Muscle layer of colon (tissue), 2 donors: ENCODE measurements at regions not wholly inside any gene's neighbourhood (a gene's known extent, or its start where the extent isn't known, plus 50 kb on each side); places are given as distances from the start of the nearest gene placed in this dataset.
"Not testable (repeated sequence)": the region's sequence is repeated elsewhere in the genome, so short reads cannot be mapped to it uniquely, and the experiment has no call there.

Experiments used
- H3K27ac ChIP-seq: one replicate; pipeline ENCODE4 v1.7.0; 2013; ENCODE audit warnings: low read depth, mild to moderate bottlenecking, low read length, moderate library complexity
- H3K27me3 ChIP-seq, 2 donors: one replicate each; pipeline ENCODE4 v1.7.0; 2013; ENCODE audit warnings: low read length in 2 of 2, mild to moderate bottlenecking in 2 of 2; ENCODE audit not compliant: insufficient read depth in 2 of 2, control insufficient read depth in 1 of 2
- H3K36me3 ChIP-seq: one replicate; pipeline ENCODE4 v1.7.0; 2013; ENCODE audit warnings: mild to moderate bottlenecking, low read length; ENCODE audit not compliant: insufficient read depth
- H3K4me1 ChIP-seq: one replicate; pipeline ENCODE4 v1.7.0; 2013; ENCODE audit warnings: mild to moderate bottlenecking, low read length; ENCODE audit not compliant: insufficient read depth
- H3K4me3 ChIP-seq, 2 donors: one replicate each; pipeline ENCODE4 v1.7.0; 2013; ENCODE audit warnings: low read length in 2 of 2, low read depth in 1 of 2, mild to moderate bottlenecking in 1 of 2, moderate library complexity in 1 of 2
- H3K9ac ChIP-seq: one replicate; pipeline ENCODE4 v1.7.0; 2013; ENCODE audit warnings: low read length
- H3K9me3 ChIP-seq: one replicate; pipeline ENCODE4 v1.7.0; 2013; ENCODE audit warnings: mild to moderate bottlenecking, low read length
- donor health status: abdominal sarcoma.
- donor health status: Adenocarcinoma of cecum.

DNA sequence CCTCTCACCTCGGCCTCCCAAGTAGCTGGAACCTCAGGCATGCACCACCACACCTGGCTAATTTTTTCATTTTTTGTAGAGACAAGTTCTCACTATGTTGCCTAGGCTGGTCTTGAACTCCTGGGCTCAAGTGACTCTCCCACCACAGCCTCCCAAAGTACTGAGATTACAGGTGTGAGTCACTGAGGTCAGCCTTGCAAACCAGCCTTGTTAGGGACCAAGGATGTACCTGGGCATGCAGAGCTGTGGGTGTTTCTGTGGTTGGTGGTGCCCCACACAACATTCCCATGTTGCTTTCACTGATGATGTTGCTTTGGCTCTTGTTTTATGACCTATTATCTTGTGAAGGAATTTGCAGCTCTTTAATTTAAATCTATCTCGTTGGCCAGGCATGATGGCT lies 54.8 kb downstream of the OTUD1 start:
- Histone ChIP-seq H3K36me3 (no peaks in the 10 kb centered on the region), H3K9me3 (no peaks in the 10 kb centered on the region), H3K4me3 (no peak overlapping the region), H3K27ac (no peak overlapping the region), H3K4me1 (no peaks in the 10 kb centered on the region), H3K27me3 (no peaks in the 10 kb centered on the region), H3K9ac (no peak overlapping the region)

DNA sequence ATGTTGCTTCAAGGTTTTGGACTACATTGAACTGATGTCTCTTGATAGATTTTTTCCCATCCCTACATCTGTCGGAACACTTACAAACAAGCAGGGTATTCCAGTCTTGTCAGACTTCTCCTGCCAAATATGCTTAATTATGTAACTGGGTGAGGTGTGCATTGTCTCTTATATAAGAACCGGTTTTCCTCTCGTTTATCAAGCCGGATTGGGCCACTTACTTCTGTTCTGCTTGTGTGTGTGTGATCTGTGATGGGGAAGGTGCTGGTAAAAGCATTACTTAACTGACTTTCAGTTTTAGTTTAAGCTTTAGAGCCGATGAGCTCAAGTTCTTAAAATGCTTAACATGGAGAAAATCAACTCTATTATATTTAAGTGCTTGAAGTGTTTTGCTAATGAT lies 57.9 kb downstream of the OTUD1 start:
- Histone ChIP-seq H3K36me3 (no peaks in the 10 kb centered on the region), H3K27ac (no peak overlapping the region), H3K27me3 (no peaks in the 10 kb centered on the region), H3K4me3 (no peak overlapping the region), H3K9ac (no peak overlapping the region), H3K4me1 (no peaks in the 10 kb centered on the region), H3K9me3 (no peaks in the 10 kb centered on the region)

DNA sequence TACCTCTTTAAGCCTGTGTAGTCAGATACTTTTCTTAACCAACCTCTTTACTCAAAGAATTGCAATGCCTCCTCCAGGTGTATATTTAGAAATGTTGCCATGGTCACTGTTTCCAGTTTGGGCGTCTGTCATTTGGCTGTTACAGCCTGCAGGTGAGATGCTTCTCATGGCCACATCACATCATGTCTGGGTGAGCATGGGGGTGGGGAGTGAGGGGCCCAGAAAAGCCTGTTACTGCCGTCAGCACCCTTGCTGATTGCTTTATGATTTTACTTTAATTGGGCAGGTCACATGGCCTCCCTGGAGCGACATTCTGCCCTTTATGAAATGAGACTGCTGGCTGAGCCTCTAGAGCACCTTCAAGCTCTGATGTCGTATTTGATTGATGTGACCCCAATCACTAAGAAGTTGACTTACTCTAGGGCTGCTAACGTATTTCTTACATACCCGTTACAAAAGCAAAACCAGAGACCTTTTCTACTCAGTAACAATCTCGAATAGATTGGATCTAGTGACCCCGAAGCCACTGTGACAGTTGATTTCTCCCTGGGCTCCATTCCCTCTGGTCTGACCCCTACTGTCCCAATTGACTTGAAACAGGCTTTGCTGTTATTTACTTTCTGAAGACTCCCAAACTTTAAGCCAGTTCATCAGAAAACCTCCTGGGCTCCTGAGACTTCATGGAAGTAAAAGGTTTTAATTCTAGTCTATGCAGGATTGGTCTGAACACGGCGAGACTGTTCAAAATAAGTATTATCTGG lies 60.7 kb downstream of the OTUD1 start:
- H3K4me1 ChIP-seq, result no peaks in the 10 kb centered on the region
- no peaks in the 10 kb centered on the region for H3K36me3 ChIP-seq
- no peaks in the 10 kb centered on the region for H3K27me3 ChIP-seq
- no peak overlapping the region for H3K9ac ChIP-seq
- no peak overlapping the region for H3K4me3 ChIP-seq
- no peak overlapping the region for H3K27ac ChIP-seq
- no peaks in the 10 kb centered on the region for H3K9me3 ChIP-seq

GRCh38 chr10:23505797-23506465 lies 67.1 kb downstream of the OTUD1 start:
- Histone ChIP-seq H3K27me3 (no peaks in the 10 kb centered on the region), H3K4me3 (no peak overlapping the region), H3K36me3 (no peaks in the 10 kb centered on the region), H3K4me1 (no peaks in the 10 kb centered on the region), H3K27ac (no peak overlapping the region), H3K9ac (no peak overlapping the region), H3K9me3 (no peaks in the 10 kb centered on the region)

- H3K27me3 ChIP-seq, result no peaks in the 10 kb centered on the region
- no peaks in the 10 kb centered on the region for H3K36me3 ChIP-seq
- no peak overlapping the region for H3K4me3 ChIP-seq
- no peak overlapping the region for H3K9ac ChIP-seq
- no peak overlapping the region for H3K27ac ChIP-seq
- no peaks in the 10 kb centered on the region for H3K4me1 ChIP-seq
- H3K9me3 ChIP-seq, result no peaks in the 10 kb centered on the region
Measured at GRCh38 chr10:23512355-23513058, 73.6 kb downstream of the OTUD1 start.

DNA sequence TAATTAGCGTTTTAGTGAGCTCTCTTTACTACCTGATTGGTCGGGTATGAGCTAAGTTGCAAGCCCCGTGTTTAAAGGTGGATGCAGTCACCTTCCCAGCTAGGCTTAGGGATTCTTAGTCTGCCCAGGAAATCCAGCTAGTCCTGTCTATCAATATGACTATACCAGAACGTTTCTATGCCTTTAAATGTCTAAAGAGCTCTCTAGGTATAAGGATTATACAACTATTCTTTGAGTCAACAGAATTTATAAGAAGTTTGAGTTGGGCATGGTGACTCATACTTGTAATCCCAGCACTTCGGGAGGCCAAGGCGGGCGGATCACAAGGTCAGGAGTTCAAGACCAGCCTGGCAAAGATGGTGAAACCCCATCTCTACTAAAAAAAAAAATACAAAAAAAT lies 74.7 kb downstream of the OTUD1 start:
- H3K4me1 ChIP-seq, H3K9ac ChIP-seq, H3K36me3 ChIP-seq, H3K9me3 ChIP-seq, H3K4me3 ChIP-seq, H3K27me3 ChIP-seq, H3K27ac ChIP-seq: not testable (repeated sequence)

- no peaks in the 10 kb centered on the region for H3K27me3 ChIP-seq
- H3K36me3 ChIP-seq, result no peaks in the 10 kb centered on the region
- no peaks in the 10 kb centered on the region for H3K9me3 ChIP-seq
- no peak overlapping the region for H3K4me3 ChIP-seq
- no peak overlapping the region for H3K27ac ChIP-seq
- no peaks in the 10 kb centered on the region for H3K4me1 ChIP-seq
- no peak overlapping the region for H3K9ac ChIP-seq
Measured at GRCh38 chr10:23514321-23514720, 75.4 kb downstream of the OTUD1 start.

- H3K27me3 ChIP-seq, result no peaks in the 10 kb centered on the region
- no peak overlapping the region for H3K27ac ChIP-seq
- no peak overlapping the region for H3K4me3 ChIP-seq
- no peak overlapping the region for H3K9ac ChIP-seq
- H3K36me3 ChIP-seq, result no peaks in the 10 kb centered on the region
- H3K9me3 ChIP-seq, result no peaks in the 10 kb centered on the region
- H3K4me1 ChIP-seq, result no peaks in the 10 kb centered on the region
Measured at GRCh38 chr10:23516530-23516929, 77.7 kb downstream of the OTUD1 start.

DNA sequence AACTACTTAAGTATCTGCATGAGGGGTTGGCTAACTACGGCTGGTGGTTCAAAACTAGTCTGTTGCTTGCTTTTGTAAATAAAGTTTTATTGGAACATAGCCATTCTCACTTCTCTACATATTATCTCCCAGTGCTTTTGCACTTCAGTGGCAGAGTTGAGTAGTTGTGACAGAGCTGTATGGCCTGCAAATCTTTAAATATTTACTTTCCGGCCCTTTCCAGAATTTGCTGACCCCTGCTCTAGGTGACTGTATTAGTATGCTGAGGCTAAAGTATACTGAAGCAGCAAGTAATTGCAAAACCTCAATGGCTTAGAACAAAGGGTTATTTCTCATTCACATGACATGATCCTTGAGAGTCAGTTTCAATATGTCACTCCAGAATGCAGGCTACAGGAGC lies 78.3 kb downstream of the OTUD1 start:
- no peaks in the 10 kb centered on the region for H3K36me3 ChIP-seq
- H3K9me3 ChIP-seq, result no peaks in the 10 kb centered on the region
- H3K4me3 ChIP-seq, result no peak overlapping the region
- no peaks in the 10 kb centered on the region for H3K4me1 ChIP-seq
- H3K27me3 ChIP-seq, result no peaks in the 10 kb centered on the region
- H3K27ac ChIP-seq, result no peak overlapping the region
- H3K9ac ChIP-seq, result no peak overlapping the region

- Histone ChIP-seq H3K27me3 (no peaks in the 10 kb centered on the region), H3K4me3 (no peak overlapping the region), H3K36me3 (no peaks in the 10 kb centered on the region), H3K4me1 (no peaks in the 10 kb centered on the region), H3K9me3 (no peaks in the 10 kb centered on the region), H3K9ac (no peak overlapping the region), H3K27ac (no peak overlapping the region)
Measured at GRCh38 chr10:23521735-23522134, 82.9 kb downstream of the OTUD1 start.

DNA sequence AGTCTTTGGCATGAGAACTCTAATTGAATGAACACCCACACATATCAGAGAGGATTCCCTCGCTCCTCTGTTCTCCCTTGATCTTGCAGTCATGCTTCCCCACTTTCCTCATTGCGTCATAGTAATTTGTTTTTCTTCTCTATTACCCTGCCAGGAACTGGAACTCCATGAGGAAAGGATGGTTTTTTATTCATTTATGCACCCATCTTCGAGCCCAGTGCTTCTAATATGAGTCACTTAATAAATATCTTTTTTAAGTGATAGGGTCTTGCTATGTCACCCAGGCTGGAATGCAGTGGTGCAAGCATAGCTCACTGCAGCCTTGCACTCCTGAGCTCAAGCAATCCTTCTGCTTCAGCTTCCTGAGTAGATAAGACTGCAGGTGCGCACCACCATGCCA lies 83.5 kb downstream of the OTUD1 start:
- no peaks in the 10 kb centered on the region for H3K4me1 ChIP-seq
- no peaks in the 10 kb centered on the region for H3K27me3 ChIP-seq
- H3K9me3 ChIP-seq, result no peaks in the 10 kb centered on the region
- no peak overlapping the region for H3K9ac ChIP-seq
- no peak overlapping the region for H3K4me3 ChIP-seq
- H3K27ac ChIP-seq, result no peak overlapping the region
- H3K36me3 ChIP-seq, result no peaks in the 10 kb centered on the region
